Fibroblast of lung (primary cell): ENCODE measurements at regions not wholly inside any gene's neighbourhood (a gene's known extent, or its start where the extent isn't known, plus 50 kb on each side); places are given as distances from the start of the nearest gene placed in this dataset.

Source experiments
- EZH2 ChIP-seq: IDR thresholded peaks from 2 replicates; pipeline ENCODE4 v1.5.1; 2012; ENCODE audit warnings: low read length, control low read depth, mild to moderate bottlenecking; ENCODE audit errors: missing control alignments
- TF ChIP-seq, protein P1 (sequence below), 2 donors: IDR thresholded peaks in 1 of 2; conservative IDR thresholded peaks in 1 of 2; 1 replicate in 1 of 2; 2 replicates in 1 of 2; pipeline ENCODE4 v1.5.1; 2011 to 2012; ENCODE audit warnings: low read length in 2 of 2, control low read depth in 1 of 2, inconsistent platforms in 1 of 2, low read depth in 1 of 2, mild to moderate bottlenecking in 1 of 2

DNA sequence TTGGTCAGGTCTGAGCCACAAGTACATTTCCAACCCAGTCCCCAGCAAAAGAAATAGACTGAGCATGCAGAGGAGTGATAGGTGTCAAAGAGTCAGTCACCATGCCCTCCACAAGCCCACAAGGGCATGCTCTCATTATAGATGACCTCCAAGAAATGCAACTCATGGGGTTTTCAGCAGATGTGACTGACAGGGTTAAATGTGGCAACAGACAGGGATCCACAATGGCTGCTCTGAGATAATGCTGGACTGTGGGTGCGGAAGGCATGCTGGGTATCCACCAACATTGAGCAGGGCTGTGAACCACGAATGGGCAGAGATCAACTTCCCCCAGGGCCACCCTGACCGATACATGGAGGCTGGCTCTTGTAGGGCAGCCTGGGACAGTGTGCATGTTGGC lies 115.8 kb downstream of the BCOR start:
- TF ChIP-seq, protein P1, sequence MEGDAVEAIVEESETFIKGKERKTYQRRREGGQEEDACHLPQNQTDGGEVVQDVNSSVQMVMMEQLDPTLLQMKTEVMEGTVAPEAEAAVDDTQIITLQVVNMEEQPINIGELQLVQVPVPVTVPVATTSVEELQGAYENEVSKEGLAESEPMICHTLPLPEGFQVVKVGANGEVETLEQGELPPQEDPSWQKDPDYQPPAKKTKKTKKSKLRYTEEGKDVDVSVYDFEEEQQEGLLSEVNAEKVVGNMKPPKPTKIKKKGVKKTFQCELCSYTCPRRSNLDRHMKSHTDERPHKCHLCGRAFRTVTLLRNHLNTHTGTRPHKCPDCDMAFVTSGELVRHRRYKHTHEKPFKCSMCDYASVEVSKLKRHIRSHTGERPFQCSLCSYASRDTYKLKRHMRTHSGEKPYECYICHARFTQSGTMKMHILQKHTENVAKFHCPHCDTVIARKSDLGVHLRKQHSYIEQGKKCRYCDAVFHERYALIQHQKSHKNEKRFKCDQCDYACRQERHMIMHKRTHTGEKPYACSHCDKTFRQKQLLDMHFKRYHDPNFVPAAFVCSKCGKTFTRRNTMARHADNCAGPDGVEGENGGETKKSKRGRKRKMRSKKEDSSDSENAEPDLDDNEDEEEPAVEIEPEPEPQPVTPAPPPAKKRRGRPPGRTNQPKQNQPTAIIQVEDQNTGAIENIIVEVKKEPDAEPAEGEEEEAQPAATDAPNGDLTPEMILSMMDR (conservative IDR thresholded peaks at IDR 0.05 in 1 of 2, IDR thresholded peaks at IDR 0.05 in 1 of 2; ENCODE audit: low read depth in 1 of 2, low read length in 2 of 2) = no peak
- no peak for TF ChIP-seq EZH2
